ENCODE measurements at regions not wholly inside any gene's neighbourhood (a gene's known extent, or its start where the extent isn't known, plus 50 kb on each side); places are given as distances from the start of the nearest gene placed in this dataset.

GRCh38 chr6:105978974-105979373 lies 107.2 kb upstream of the PRDM1 start:
- Mint-ChIP-seq H3K4me3 (no peak overlapping the region), H3K4me1 (peaks cover 14% of the 10 kb centered on the region), H3K9me3 (peaks cover 0 to 7% (median 5%) of the 10 kb centered on the region in 7 donors), H3K27me3 (ENCODE audit: low read depth in 3 of 3) (peaks cover 28 to 33% (median 30%) of the 10 kb centered on the region in 3 donors), H3K36me3 (peaks cover 5 to 14% of the 10 kb centered on the region in 2 donors), H3K27ac (no peak overlapping the region)
- no peak overlapping the region for H2AFZ ChIP-seq (ENCODE audit: insufficient read depth, low read depth, low read length, poor library complexity, severe bottlenecking)
- H3K27me3 ChIP-seq (ENCODE audit: control insufficient read depth in 2 of 2, insufficient read depth in 2 of 2, low read length in 2 of 2), result peaks cover 16 to 30% of the 10 kb centered on the region in 2 donors
- no peaks in the 10 kb centered on the region for H3K36me3 ChIP-seq (replicated peaks in 1 of 2; ENCODE audit: control insufficient read depth in 1 of 2, insufficient read depth in 2 of 2, low read length in 2 of 2)
- H3K4me2 ChIP-seq (replicated peaks; ENCODE audit: extremely low read depth, low read length, poor library complexity, severe bottlenecking), result no peak overlapping the region
- H3K9ac ChIP-seq (ENCODE audit: insufficient read depth, low read length, poor library complexity, severe bottlenecking), result no peak overlapping the region
- peak in 1 of 3 donors; percentile 29 for DNase-seq
- no CpG with 5 or more reads among the region's 2 CpGs for WGBS (ENCODE audit: insufficient coverage)
- TF ChIP-seq CTCF (IDR thresholded peaks at IDR 0.05), result no peak
- intact Hi-C loops (cut with micrococcal nuclease), result no loop called here
- no peaks in the 10 kb centered on the region for H3K79me2 ChIP-seq (ENCODE audit: insufficient read depth, low read length)
- H3K4me1 ChIP-seq (ENCODE audit: control insufficient read depth in 1 of 2, insufficient read depth in 2 of 2, low read length in 2 of 2), result peaks cover 11 to 13% of the 10 kb centered on the region in 2 donors
- no peak overlapping the region for H3K4me3 ChIP-seq (replicated peaks in 1 of 3; ENCODE audit: low read depth in 2 of 3, low read length in 3 of 3)
- H3K9me3 ChIP-seq (replicated peaks in 1 of 2; ENCODE audit: control insufficient read depth in 1 of 2, insufficient read depth in 1 of 2, low read length in 2 of 2), result peaks cover 0 to 4% of the 10 kb centered on the region in 2 donors
- H4K20me1 ChIP-seq (ENCODE audit: insufficient read depth, low read length), result no peaks in the 10 kb centered on the region
- no peak overlapping the region for H3K27ac ChIP-seq (ENCODE audit: low read depth in 1 of 2, low read length in 2 of 2)

- no peak overlapping the region for H2AFZ ChIP-seq (ENCODE audit: insufficient read depth, low read depth, low read length, poor library complexity, severe bottlenecking)
- WGBS (ENCODE audit: insufficient coverage), result no CpG with 5 or more reads among the region's 4 CpGs
Measured at GRCh38 chr6:105977934-105978504, 108.1 kb upstream of the PRDM1 start.

More at GRCh38 chr6:105977934-105978504, 108.1 kb upstream of the PRDM1 start:
- intact Hi-C loops (cut with micrococcal nuclease), result no loop called here
- peaks cover 2 to 8% of the 10 kb centered on the region in 2 donors for H3K9me3 ChIP-seq (replicated peaks in 1 of 2; ENCODE audit: control insufficient read depth in 1 of 2, insufficient read depth in 1 of 2, low read length in 2 of 2)
- H4K20me1 ChIP-seq (ENCODE audit: insufficient read depth, low read length), result no peaks in the 10 kb centered on the region
- Mint-ChIP-seq H3K27ac (no peak overlapping the region), H3K9me3 (peaks cover 7 to 12% (median 10%) of the 10 kb centered on the region in 7 donors), H3K27me3 (ENCODE audit: low read depth in 3 of 3) (peaks cover 24 to 32% (median 25%) of the 10 kb centered on the region in 3 donors), H3K36me3 (peaks cover 5 to 14% of the 10 kb centered on the region in 2 donors), H3K4me1 (peaks cover 14% of the 10 kb centered on the region), H3K4me3 (peak overlapping the region in 1 of 2 donors; percentile 2)
- H3K27ac ChIP-seq (ENCODE audit: low read depth in 1 of 2, low read length in 2 of 2), result no peak overlapping the region
- H3K4me3 ChIP-seq (replicated peaks in 1 of 3; ENCODE audit: low read depth in 2 of 3, low read length in 3 of 3), result no peak overlapping the region
- no peak for TF ChIP-seq CTCF (IDR thresholded peaks at IDR 0.05)
- H3K9ac ChIP-seq (ENCODE audit: insufficient read depth, low read length, poor library complexity, severe bottlenecking), result no peak overlapping the region
- H3K4me1 ChIP-seq (ENCODE audit: control insufficient read depth in 1 of 2, insufficient read depth in 2 of 2, low read length in 2 of 2), result peaks cover 11 to 13% of the 10 kb centered on the region in 2 donors
- peaks cover 14 to 26% of the 10 kb centered on the region in 2 donors for H3K27me3 ChIP-seq (ENCODE audit: control insufficient read depth in 2 of 2, insufficient read depth in 2 of 2, low read length in 2 of 2)
- DNase-seq, result no peak
- H3K36me3 ChIP-seq (replicated peaks in 1 of 2; ENCODE audit: control insufficient read depth in 1 of 2, insufficient read depth in 2 of 2, low read length in 2 of 2), result no peaks in the 10 kb centered on the region
- no peak overlapping the region for H3K4me2 ChIP-seq (replicated peaks; ENCODE audit: extremely low read depth, low read length, poor library complexity, severe bottlenecking)
- H3K79me2 ChIP-seq (ENCODE audit: insufficient read depth, low read length), result no peaks in the 10 kb centered on the region
